Parathyroid adenoma (tissue), 2 donors: ENCODE measurements at regions not wholly inside any gene's neighbourhood (a gene's known extent, or its start where the extent isn't known, plus 50 kb on each side); places are given as distances from the start of the nearest gene placed in this dataset.

Source experiments
- H2AFZ ChIP-seq: fragments of 300-600 bp; sonication (generic); one replicate; pipeline ENCODE4 v1.7.0; 2017; ENCODE audit warnings: antibody characterized with exemption, mild to moderate bottlenecking
- H3K27ac ChIP-seq: fragments of 300-600 bp; sonication (generic); one replicate; pipeline ENCODE4 v1.7.0; 2017
- H3K27me3 ChIP-seq: fragments of 300-600 bp; sonication (generic); one replicate; pipeline ENCODE4 v1.7.0; 2017; ENCODE audit warnings: low read length; ENCODE audit not compliant: control insufficient read depth, insufficient read depth
- H3K36me3 ChIP-seq: fragments of 300-600 bp; sonication (generic); one replicate; pipeline ENCODE4 v1.7.0; 2017; ENCODE audit warnings: low read length; ENCODE audit not compliant: control insufficient read depth, insufficient read depth
- H3K4me1 ChIP-seq: fragments of 300-600 bp; sonication (generic); one replicate; pipeline ENCODE4 v1.7.0; 2017; ENCODE audit warnings: control low read depth
- H3K4me2 ChIP-seq: fragments of 300-600 bp; sonication (generic); one replicate; pipeline ENCODE4 v1.7.0; 2017; ENCODE audit warnings: low read length
- H3K4me3 ChIP-seq: fragments of 300-600 bp; sonication (generic); one replicate; pipeline ENCODE4 v1.7.0; 2017; ENCODE audit warnings: low read depth, low read length
- H3K79me2 ChIP-seq: fragments of 300-600 bp; sonication (generic); one replicate; pipeline ENCODE4 v1.7.0; 2017; ENCODE audit warnings: control low read depth
- H3K9ac ChIP-seq: fragments of 300-600 bp; sonication (generic); one replicate; pipeline ENCODE4 v1.7.0; 2017; ENCODE audit warnings: mild to moderate bottlenecking
- H3K9me3 ChIP-seq: fragments of 300-600 bp; sonication (generic); one replicate; pipeline ENCODE4 v1.7.0; 2017; ENCODE audit warnings: low read length; ENCODE audit not compliant: control insufficient read depth
- CTCF ChIP-seq: fragments of 300-600 bp; sonication (generic); IDR thresholded peaks from one replicate; pipeline ENCODE4 v1.7.0; 2017; ENCODE audit warnings: antibody characterized with exemption, mild to moderate bottlenecking
- donor health status: primary hyperparathyroidism.

DNA sequence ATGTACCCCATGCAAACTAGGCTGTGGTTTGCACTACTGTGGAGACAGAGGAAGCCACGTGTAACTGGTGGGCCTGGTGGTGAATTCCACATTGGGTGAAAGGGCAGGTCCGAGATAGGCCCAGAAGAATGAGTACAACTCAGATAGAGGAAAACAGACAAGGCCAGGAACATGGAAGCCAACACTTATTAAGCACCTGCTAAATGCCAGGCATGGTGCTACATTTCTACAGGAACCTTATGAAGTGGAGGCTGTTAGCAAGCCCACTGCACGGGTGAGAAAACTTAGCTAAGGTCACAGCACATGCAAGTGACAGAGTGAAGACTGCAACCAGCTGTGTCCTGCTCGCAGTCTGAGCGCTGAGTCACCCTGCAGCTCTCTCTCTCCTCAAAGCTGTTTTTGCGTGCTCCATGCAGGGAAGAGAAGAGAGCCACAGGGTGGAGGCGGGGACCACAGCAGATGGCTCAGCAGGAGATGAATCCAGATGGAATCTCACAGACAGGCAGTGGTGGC is 65.5 kb upstream of the SPTLC1 start:
- no peak for TF ChIP-seq CTCF
- Histone ChIP-seq H3K9me3 (no peaks in the 10 kb centered on the region), H3K4me2 (no peak overlapping the region), H3K9ac (no peak overlapping the region), H3K79me2 (no peaks in the 10 kb centered on the region), H3K27ac (no peak overlapping the region), H3K4me1 (no peaks in the 10 kb centered on the region), H3K4me3 (no peak overlapping the region), H2AFZ (no peak overlapping the region), H3K36me3 (no peaks in the 10 kb centered on the region), H3K27me3 (no peaks in the 10 kb centered on the region)

- Histone ChIP-seq H3K79me2 (no peaks in the 10 kb centered on the region), H2AFZ (no peak overlapping the region), H3K9ac (no peak overlapping the region), H3K4me3 (no peak overlapping the region), H3K36me3 (no peaks in the 10 kb centered on the region), H3K4me2 (no peak overlapping the region), H3K9me3 (no peaks in the 10 kb centered on the region), H3K27ac (no peak overlapping the region), H3K4me1 (no peaks in the 10 kb centered on the region), H3K27me3 (no peaks in the 10 kb centered on the region)
- no peak for TF ChIP-seq CTCF
Observed at GRCh38 chr9:92180002-92180400, 64.8 kb upstream of the SPTLC1 start.

DNA sequence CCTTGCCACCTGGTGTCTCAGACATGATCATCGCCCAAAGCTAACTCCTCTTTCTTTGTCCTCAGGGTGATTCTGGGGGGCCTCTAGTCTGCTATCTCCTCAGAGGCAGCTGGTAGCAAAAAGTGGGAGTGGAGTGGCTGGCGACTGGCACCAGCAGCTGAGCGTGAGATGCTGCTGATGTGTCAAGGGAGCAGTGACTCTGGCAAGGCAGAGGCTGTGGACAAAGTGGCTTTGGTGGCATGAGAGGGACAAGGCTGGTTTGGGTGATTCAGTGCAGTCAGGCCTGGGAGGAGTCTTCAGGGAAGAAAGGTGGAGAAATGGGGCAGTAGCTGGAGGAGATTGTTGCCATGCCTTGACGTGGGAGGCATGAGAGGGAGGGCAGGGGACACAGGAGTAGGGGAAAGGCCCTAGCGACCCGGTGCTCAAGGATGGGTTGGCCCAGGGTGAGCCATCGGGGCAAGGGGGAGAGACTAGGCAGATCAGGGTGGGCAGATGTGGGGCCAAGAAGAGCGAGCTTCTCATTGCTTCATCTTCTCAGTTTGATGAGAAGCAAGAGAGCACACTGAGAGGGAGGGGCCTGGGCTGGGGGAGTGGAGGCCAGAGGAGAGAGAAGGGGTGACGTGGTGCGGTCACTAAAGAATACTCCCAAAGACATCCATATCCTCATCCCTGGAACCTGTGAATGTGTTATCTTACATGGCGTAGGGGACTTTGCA is 64.2 kb upstream of the SPTLC1 start:
- no peaks in the 10 kb centered on the region for H3K9me3 ChIP-seq
- no peak overlapping the region for H3K4me3 ChIP-seq
- TF ChIP-seq CTCF, result no peak
- no peak overlapping the region for H3K4me2 ChIP-seq
- no peak overlapping the region for H3K27ac ChIP-seq
- H3K27me3 ChIP-seq, result no peaks in the 10 kb centered on the region
- no peak overlapping the region for H2AFZ ChIP-seq
- no peak overlapping the region for H3K9ac ChIP-seq
- no peaks in the 10 kb centered on the region for H3K4me1 ChIP-seq
- no peaks in the 10 kb centered on the region for H3K79me2 ChIP-seq
- no peaks in the 10 kb centered on the region for H3K36me3 ChIP-seq

DNA sequence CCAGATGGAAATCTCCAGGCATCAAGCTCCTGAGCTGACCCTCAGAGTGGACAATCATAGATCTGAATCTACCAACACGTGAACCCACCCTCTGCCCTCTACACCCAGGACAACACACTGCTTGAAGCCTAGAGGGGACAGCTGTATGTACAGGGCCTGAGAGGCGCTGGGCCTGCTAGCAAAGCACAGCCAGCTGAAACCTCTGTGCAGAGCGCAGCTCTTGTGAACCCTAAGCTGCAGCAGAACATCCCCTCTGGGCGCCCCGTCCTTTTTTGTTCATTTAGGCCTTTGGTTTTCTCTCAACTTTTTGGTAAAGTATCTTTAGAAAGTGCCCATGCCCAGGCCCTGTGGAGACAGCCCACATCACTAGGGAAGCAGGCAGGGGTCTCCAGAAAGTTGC is 62.4 kb upstream of the SPTLC1 start:
- no peaks in the 10 kb centered on the region for H3K9me3 ChIP-seq
- H3K4me3 ChIP-seq, result no peak overlapping the region
- no peak for TF ChIP-seq CTCF
- no peaks in the 10 kb centered on the region for H3K79me2 ChIP-seq
- no peaks in the 10 kb centered on the region for H3K36me3 ChIP-seq
- no peak overlapping the region for H3K9ac ChIP-seq
- no peak overlapping the region for H2AFZ ChIP-seq
- H3K27me3 ChIP-seq, result no peaks in the 10 kb centered on the region
- H3K4me2 ChIP-seq, result no peak overlapping the region
- no peaks in the 10 kb centered on the region for H3K4me1 ChIP-seq
- no peak overlapping the region for H3K27ac ChIP-seq

DNA sequence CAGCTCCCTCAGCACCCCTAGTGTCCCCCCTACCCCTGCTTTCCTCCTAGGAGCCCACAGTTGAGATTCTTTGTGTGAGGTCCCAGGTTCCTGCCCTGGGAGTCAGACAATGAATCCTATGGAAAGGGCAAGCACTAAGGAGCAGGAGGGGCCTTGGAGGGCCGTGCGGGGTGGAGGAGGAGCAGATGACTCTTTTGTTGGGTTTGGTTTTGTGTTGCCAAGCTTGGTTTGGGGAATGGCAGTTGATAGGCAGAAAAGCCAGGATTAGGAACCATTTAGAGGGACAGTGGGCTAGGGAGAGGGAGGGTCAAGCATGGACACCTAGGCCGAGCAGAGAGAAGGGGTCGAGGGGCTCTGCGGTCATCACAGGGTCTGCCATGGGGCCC is 61.6 kb upstream of the SPTLC1 start:
- Histone ChIP-seq H3K27ac (no peak overlapping the region), H3K4me3 (no peak overlapping the region), H2AFZ (no peak overlapping the region), H3K9ac (no peak overlapping the region), H3K27me3 (no peaks in the 10 kb centered on the region), H3K36me3 (no peaks in the 10 kb centered on the region), H3K9me3 (no peaks in the 10 kb centered on the region), H3K4me1 (no peaks in the 10 kb centered on the region), H3K4me2 (no peak overlapping the region), H3K79me2 (no peaks in the 10 kb centered on the region)
- no peak for TF ChIP-seq CTCF
